Vagina (tissue), 2 donors: ENCODE measurements at regions not wholly inside any gene's neighbourhood (a gene's known extent, or its start where the extent isn't known, plus 50 kb on each side); places are given as distances from the start of the nearest gene placed in this dataset.

Experiments used
- POLR2A ChIP-seq, 2 donors: fragments of 450-650 bp; IDR thresholded peaks; one replicate each; pipeline ENCODE4 v1.6.1; 2017; ENCODE audit warnings: antibody characterized with exemption in 2 of 2, mild to moderate bottlenecking in 2 of 2, moderate library complexity in 2 of 2
- POLR2AphosphoS5 ChIP-seq, 2 donors: sonication (generic); formaldehyde crosslinking; IDR thresholded peaks; one replicate each; pipeline ENCODE4 v1.9.0; 2017; ENCODE audit warnings: antibody characterized with exemption in 2 of 2, mild to moderate bottlenecking in 2 of 2, low read depth in 1 of 2; ENCODE audit not compliant: insufficient read depth in 1 of 2
- TF ChIP-seq, protein P1 (sequence below), 3 experiments: fragments of 450-650 bp in 2 of 3; fragments of 200-600 bp in 1 of 3; sonication (generic) in 1 of 3; IDR thresholded peaks; one replicate each; pipeline ENCODE4 v1.5.1; 2017 to 2019; ENCODE audit warnings: antibody characterized with exemption in 3 of 3, mild to moderate bottlenecking in 2 of 3, moderate library complexity in 2 of 3

DNA sequence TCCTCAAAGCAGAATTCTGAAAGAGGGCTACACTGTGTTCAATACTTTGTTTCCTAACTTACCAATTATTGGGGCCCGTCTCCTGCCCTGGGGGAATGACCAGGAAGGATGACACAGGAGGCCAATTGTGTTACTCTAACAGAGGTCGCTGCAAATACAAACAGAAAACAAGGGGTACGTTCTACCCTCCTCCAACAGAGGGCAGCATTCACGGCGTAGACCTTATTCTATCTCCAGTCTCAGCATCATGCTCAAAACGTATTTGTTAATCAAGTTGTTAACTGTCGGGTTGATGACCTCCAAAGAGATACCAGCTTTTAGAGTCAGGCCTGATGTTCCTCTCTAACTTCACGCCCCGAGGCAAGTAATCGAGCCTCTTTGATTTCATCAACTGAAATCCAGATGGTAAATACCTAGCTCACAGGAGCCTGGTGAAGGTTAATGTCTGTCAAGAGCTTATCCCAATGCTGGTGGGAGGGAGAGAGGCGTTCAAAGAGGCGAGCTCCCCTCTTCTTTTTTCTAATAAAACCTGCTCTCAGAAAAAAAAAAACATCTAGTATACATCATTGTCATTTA, 181.0 kb upstream of the KCNIP4 start:
- TF ChIP-seq, protein P1, sequence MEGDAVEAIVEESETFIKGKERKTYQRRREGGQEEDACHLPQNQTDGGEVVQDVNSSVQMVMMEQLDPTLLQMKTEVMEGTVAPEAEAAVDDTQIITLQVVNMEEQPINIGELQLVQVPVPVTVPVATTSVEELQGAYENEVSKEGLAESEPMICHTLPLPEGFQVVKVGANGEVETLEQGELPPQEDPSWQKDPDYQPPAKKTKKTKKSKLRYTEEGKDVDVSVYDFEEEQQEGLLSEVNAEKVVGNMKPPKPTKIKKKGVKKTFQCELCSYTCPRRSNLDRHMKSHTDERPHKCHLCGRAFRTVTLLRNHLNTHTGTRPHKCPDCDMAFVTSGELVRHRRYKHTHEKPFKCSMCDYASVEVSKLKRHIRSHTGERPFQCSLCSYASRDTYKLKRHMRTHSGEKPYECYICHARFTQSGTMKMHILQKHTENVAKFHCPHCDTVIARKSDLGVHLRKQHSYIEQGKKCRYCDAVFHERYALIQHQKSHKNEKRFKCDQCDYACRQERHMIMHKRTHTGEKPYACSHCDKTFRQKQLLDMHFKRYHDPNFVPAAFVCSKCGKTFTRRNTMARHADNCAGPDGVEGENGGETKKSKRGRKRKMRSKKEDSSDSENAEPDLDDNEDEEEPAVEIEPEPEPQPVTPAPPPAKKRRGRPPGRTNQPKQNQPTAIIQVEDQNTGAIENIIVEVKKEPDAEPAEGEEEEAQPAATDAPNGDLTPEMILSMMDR (IDR thresholded peaks at IDR 0.05) = no peak
- TF ChIP-seq POLR2AphosphoS5 (IDR thresholded peaks at IDR 0.05; ENCODE audit: insufficient read depth in 1 of 2, low read depth in 1 of 2) = no peak
- TF ChIP-seq POLR2A (IDR thresholded peaks at IDR 0.05) = no peak
